Sigmoid colon (tissue), 4 donors: ENCODE measurements at regions not wholly inside any gene's neighbourhood (a gene's known extent, or its start where the extent isn't known, plus 50 kb on each side); places are given as distances from the start of the nearest gene placed in this dataset.

Experiments used
- EP300 ChIP-seq, 4 donors: sonication (generic); formaldehyde crosslinking; IDR thresholded peaks; one replicate each; pipeline ENCODE4 v1.6.1; 2017; ENCODE audit warnings: antibody characterized with exemption in 4 of 4
- POLR2A ChIP-seq, 2 donors: fragments of 450-650 bp; IDR thresholded peaks; one replicate each; pipeline ENCODE4 v1.6.1; 2016; ENCODE audit warnings: antibody characterized with exemption in 2 of 2, mild to moderate bottlenecking in 2 of 2, moderate library complexity in 2 of 2
- POLR2AphosphoS5 ChIP-seq, 4 donors: sonication (generic); formaldehyde crosslinking; IDR thresholded peaks; one replicate each; pipeline ENCODE4 v1.6.1; 2017; ENCODE audit warnings: antibody characterized with exemption in 4 of 4
- TF ChIP-seq, protein P1 (sequence below), 4 experiments: fragments of 450-650 bp in 3 of 4; fragments of 200-600 bp in 1 of 4; IDR thresholded peaks; one replicate each; pipeline ENCODE4 v1.5.1; 2016 to 2019; ENCODE audit warnings: antibody characterized with exemption in 4 of 4, mild to moderate bottlenecking in 3 of 4, moderate library complexity in 2 of 4

DNA sequence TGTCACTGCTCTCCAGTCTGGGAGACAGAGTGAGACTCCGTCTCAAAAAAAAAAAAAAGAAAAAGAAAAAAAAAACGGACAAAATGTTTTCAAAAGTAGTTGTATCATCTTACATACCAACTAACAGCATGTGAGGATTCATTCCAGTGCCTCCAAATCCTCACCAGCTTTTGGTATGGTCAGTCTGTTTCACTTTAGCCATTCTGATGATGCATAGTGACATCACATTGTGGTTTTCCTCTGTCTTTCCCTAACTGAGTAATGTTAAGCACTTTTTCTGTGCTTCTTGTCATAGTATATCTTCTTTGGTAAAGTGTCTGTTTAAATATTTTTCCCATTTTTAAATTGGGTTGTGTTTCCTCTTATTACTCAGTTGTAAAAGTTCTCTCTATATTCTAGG lies 251.4 kb upstream of the CTBP2 start:
- TF ChIP-seq EP300 (IDR thresholded peaks at IDR 0.05) = no peak
- TF ChIP-seq, protein P1, sequence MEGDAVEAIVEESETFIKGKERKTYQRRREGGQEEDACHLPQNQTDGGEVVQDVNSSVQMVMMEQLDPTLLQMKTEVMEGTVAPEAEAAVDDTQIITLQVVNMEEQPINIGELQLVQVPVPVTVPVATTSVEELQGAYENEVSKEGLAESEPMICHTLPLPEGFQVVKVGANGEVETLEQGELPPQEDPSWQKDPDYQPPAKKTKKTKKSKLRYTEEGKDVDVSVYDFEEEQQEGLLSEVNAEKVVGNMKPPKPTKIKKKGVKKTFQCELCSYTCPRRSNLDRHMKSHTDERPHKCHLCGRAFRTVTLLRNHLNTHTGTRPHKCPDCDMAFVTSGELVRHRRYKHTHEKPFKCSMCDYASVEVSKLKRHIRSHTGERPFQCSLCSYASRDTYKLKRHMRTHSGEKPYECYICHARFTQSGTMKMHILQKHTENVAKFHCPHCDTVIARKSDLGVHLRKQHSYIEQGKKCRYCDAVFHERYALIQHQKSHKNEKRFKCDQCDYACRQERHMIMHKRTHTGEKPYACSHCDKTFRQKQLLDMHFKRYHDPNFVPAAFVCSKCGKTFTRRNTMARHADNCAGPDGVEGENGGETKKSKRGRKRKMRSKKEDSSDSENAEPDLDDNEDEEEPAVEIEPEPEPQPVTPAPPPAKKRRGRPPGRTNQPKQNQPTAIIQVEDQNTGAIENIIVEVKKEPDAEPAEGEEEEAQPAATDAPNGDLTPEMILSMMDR (IDR thresholded peaks at IDR 0.05) = no peak
- TF ChIP-seq POLR2AphosphoS5 (IDR thresholded peaks at IDR 0.05) = no peak
- TF ChIP-seq POLR2A (IDR thresholded peaks at IDR 0.05) = no peak
